SK-N-SH (cell line): ENCODE measurements at regions not wholly inside any gene's neighbourhood (a gene's known extent, or its start where the extent isn't known, plus 50 kb on each side); places are given as distances from the start of the nearest gene placed in this dataset.

Experiments used
- CTCF ChIP-seq: fragments of 200-600 bp; sonication (generic); IDR thresholded peaks from 2 replicates; pipeline ENCODE4 v1.6.1; 2017; ENCODE audit warnings: antibody characterized with exemption, mild to moderate bottlenecking, moderate library complexity
- EP300 ChIP-seq, 2 experiments: IDR thresholded peaks; 2 replicates each; pipeline versions ENCODE4 v1.4.0 to v1.6.1; 2012; ENCODE audit warnings: borderline replicate concordance in 1 of 2, low read depth in 1 of 2, low read length in 1 of 2
- EZH2phosphoT487 ChIP-seq: fragments of 200-600 bp; sonication (generic); IDR thresholded peaks from 2 replicates; pipeline ENCODE4 v1.6.1; 2017; ENCODE audit warnings: low read depth, mixed run types, mild to moderate bottlenecking, antibody characterized with exemption, moderate library complexity, borderline replicate concordance
- FOSL2 ChIP-seq: IDR thresholded peaks from 2 replicates; pipeline ENCODE4 v1.4.0; 2012; ENCODE audit warnings: low read depth, mild to moderate bottlenecking, moderate library complexity, borderline replicate concordance
- FOXM1 ChIP-seq: IDR thresholded peaks from 2 replicates; pipeline ENCODE4 v1.4.0; 2012; ENCODE audit warnings: low read depth, mild to moderate bottlenecking
- GATA2 ChIP-seq: sonication (generic); formaldehyde crosslinking; IDR thresholded peaks from 2 replicates; pipeline ENCODE4 v1.5.0; 2020; ENCODE audit warnings: mild to moderate bottlenecking, missing genetic modification reagents
- MXI1 ChIP-seq: IDR thresholded peaks from 2 replicates; pipeline ENCODE4 v1.6.1; 2012; ENCODE audit warnings: mild to moderate bottlenecking, low read depth, low read length, improper control_type of control experiment
- POLR2AphosphoS5 ChIP-seq: IDR thresholded peaks from 2 replicates; pipeline ENCODE4 v1.6.1; 2012; ENCODE audit warnings: low read depth, low read length
- TCF12 ChIP-seq: IDR thresholded peaks from 2 replicates; pipeline ENCODE4 v1.4.0; 2012
- USF2 ChIP-seq: fragments of 150-350 bp; IDR thresholded peaks from 2 replicates; pipeline ENCODE4 v1.6.1; 2017; ENCODE audit warnings: antibody characterized with exemption, low read length, low read depth, borderline replicate concordance
- YY1 ChIP-seq: IDR thresholded peaks from 2 replicates; pipeline ENCODE4 v1.4.0; 2012; ENCODE audit warnings: low read depth, mild to moderate bottlenecking

DNA sequence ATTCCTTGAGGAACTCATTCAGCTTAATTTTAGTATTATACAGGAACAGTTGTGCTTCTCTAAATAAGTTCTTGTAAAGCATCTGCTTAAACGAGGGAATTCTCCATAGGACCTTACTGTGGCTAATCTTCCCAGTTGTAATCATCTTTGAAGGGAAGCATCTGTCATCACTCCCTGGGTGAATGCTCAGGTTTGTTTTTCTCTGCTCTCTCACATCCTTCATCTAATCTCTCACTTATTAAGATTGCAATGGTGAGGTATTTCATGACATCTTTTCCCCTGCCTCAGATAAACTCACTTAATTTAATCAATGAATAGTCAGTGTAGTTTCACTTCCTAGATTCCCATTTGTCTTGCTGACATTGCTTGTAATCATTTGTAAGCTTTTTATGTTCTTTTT lies 121.8 kb upstream of the ADAMTS3 start:
- TF ChIP-seq CTCF (no peak), FOXM1 (no peak), EP300 (IDR thresholded peaks at IDR 0.05; ENCODE audit: borderline replicate concordance in 1 of 2, low read depth in 1 of 2, low read length in 1 of 2) (no peak), EZH2phosphoT487 (no peak), GATA2 (CRISPR knock-in tag) (no peak), USF2 (no peak), YY1 (no peak), POLR2AphosphoS5 (no peak), FOSL2 (no peak), MXI1 (no peak), TCF12 (no peak)
